ENCODE measurements at regions not wholly inside any gene's neighbourhood (a gene's known extent, or its start where the extent isn't known, plus 50 kb on each side); places are given as distances from the start of the nearest gene placed in this dataset.

- DNase-seq, result no peak
- intact Hi-C loops (cut with DNase I), result no loop called here
- H3K9me3 ChIP-seq, result no peaks in the 10 kb centered on the region
- WGBS, 3 donors, result 83 to 93% (median 90%) methylated on average over 2 of the region's 2 CpGs
- TF ChIP-seq EP300 (IDR thresholded peaks at IDR 0.05), result no peak
- TF ChIP-seq CTCF (IDR thresholded peaks at IDR 0.05), result no peak
- no peak for TF ChIP-seq POLR2A (IDR thresholded peaks at IDR 0.05)
- H3K4me1 ChIP-seq (ENCODE audit: insufficient read depth), result no peaks in the 10 kb centered on the region
- no peaks in the 10 kb centered on the region for H3K27me3 ChIP-seq
- no peak overlapping the region for H3K27ac ChIP-seq
- no peaks in the 10 kb centered on the region for H3K36me3 ChIP-seq
- no peak overlapping the region for H3K4me3 ChIP-seq
Observed at GRCh38 chr9:99282406-99282805, 60.3 kb downstream of the SEC61B start.

DNA sequence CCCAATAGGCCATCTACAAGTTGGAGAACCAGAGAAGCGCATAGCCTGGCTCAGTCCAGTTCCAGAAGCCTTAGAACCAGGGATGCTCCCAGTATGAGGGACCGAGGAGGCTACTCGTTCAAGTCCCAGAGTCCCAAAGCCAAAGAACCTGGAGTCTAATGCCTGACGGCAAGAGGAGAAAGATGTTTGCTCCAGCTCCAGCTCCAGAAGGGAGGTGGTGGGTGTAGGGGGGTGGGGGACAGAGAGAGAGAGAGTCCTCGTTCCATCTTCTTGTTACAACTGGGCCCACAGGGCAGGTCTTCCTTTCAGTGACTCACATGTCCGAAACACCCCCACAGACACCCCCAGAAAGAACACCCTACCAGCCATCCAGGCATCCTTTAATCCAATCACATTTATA, 63.9 kb downstream of the SEC61B start:
- no peaks in the 10 kb centered on the region for H3K27me3 ChIP-seq
- H3K9me3 ChIP-seq, result no peaks in the 10 kb centered on the region
- no peak overlapping the region for H3K4me3 ChIP-seq
- no peak for TF ChIP-seq CTCF (IDR thresholded peaks at IDR 0.05)
- TF ChIP-seq EP300 (IDR thresholded peaks at IDR 0.05), result no peak
- TF ChIP-seq POLR2A (IDR thresholded peaks at IDR 0.05), result no peak
- no peak for DNase-seq
- H3K27ac ChIP-seq, result no peak overlapping the region
- intact Hi-C loops (cut with DNase I), result no loop called here
- no peaks in the 10 kb centered on the region for H3K4me1 ChIP-seq (ENCODE audit: insufficient read depth)
- 86 to 91% (median 89%) methylated on average over 6 of the region's 6 CpGs for WGBS, 3 donors
- H3K36me3 ChIP-seq, result no peaks in the 10 kb centered on the region

- intact Hi-C loops (cut with DNase I), result no loop called here
- H3K4me3 ChIP-seq, result no peak overlapping the region
- no peak overlapping the region for H3K27ac ChIP-seq
- DNase-seq, result no peak
- H3K36me3 ChIP-seq, result no peaks in the 10 kb centered on the region
- H3K4me1 ChIP-seq (ENCODE audit: insufficient read depth), result no peaks in the 10 kb centered on the region
- 74 to 85% (median 75%) methylated on average over 3 of the region's 3 CpGs for WGBS, 3 donors
- H3K27me3 ChIP-seq, result no peaks in the 10 kb centered on the region
- H3K9me3 ChIP-seq, result no peaks in the 10 kb centered on the region
- no peak for TF ChIP-seq POLR2A (IDR thresholded peaks at IDR 0.05)
- TF ChIP-seq CTCF (IDR thresholded peaks at IDR 0.05), result no peak
- no peak for TF ChIP-seq EP300 (IDR thresholded peaks at IDR 0.05)
Observed at GRCh38 chr9:99286536-99286935, 64.5 kb downstream of the SEC61B start.

DNA sequence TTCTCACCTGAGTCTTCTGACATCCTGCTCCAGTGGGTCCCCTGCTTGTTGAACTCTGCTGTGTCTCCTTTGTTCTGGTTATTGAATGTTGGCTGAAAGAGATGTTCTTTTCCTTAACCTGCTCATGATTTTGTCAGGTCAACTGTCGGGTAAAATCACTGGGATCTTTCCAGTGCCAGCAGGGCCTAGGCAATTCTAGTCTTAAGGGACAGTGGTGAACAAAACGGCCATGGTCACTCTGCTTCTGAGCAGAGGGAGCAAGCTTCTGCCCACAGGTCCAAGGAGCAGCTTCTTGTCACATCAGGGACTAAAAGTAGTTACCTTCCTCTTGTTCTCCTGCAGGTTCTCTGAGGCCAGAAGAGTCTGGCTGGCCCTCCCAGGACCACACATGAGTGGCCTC, 65.6 kb downstream of the SEC61B start:
- H3K36me3 ChIP-seq, result no peaks in the 10 kb centered on the region
- no peak for TF ChIP-seq POLR2A (IDR thresholded peaks at IDR 0.05)
- no peak for TF ChIP-seq CTCF (IDR thresholded peaks at IDR 0.05)
- no peak for TF ChIP-seq EP300 (IDR thresholded peaks at IDR 0.05)
- DNase-seq, result no peak
- H3K4me1 ChIP-seq (ENCODE audit: insufficient read depth), result no peaks in the 10 kb centered on the region
- H3K4me3 ChIP-seq, result no peak overlapping the region
- 85 to 90% (median 86%) methylated on average over 2 of the region's 2 CpGs for WGBS, 3 donors
- H3K27me3 ChIP-seq, result no peaks in the 10 kb centered on the region
- intact Hi-C loops (cut with DNase I), result no loop called here
- no peaks in the 10 kb centered on the region for H3K9me3 ChIP-seq
- no peak overlapping the region for H3K27ac ChIP-seq

DNA sequence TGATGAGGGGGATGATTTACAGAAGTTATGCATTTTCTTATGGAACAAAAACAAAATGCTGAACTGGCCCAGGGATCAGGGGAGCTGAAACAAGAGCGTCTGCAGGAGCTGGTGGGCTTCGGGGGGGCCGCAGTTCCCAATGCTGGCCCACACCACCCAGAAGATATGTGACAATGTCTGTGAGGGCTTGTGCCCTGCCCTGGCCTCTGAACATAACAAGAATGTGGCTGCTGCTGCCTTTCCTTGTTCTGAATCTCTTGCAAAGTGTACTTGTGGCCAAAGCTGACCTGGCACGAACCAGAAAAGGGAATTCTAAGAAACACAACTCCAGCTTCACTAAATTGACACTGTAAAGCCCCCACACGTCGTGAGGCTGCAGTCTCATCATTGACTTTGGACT, 66.7 kb downstream of the SEC61B start:
- no peaks in the 10 kb centered on the region for H3K4me1 ChIP-seq (ENCODE audit: insufficient read depth)
- no peak for DNase-seq
- no peak overlapping the region for H3K4me3 ChIP-seq
- TF ChIP-seq EP300 (IDR thresholded peaks at IDR 0.05), result no peak
- TF ChIP-seq CTCF (IDR thresholded peaks at IDR 0.05), result no peak
- TF ChIP-seq POLR2A (IDR thresholded peaks at IDR 0.05), result no peak
- no peak overlapping the region for H3K27ac ChIP-seq
- intact Hi-C loops (cut with DNase I), result no loop called here
- H3K9me3 ChIP-seq, result no peaks in the 10 kb centered on the region
- H3K27me3 ChIP-seq, result no peaks in the 10 kb centered on the region
- no peaks in the 10 kb centered on the region for H3K36me3 ChIP-seq
- WGBS, 3 donors, result 49 to 65% (median 55%) methylated on average over 5 to 6 of the region's 6 CpGs
